PFSK-1 (cell line): ENCODE measurements at regions not wholly inside any gene's neighbourhood (a gene's known extent, or its start where the extent isn't known, plus 50 kb on each side); places are given as distances from the start of the nearest gene placed in this dataset.

Source experiments
- FOXP2 ChIP-seq: optimal IDR thresholded peaks from 2 replicates; pipeline ENCODE3; 2011; ENCODE audit warnings: borderline replicate concordance, control low read depth, inconsistent platforms; ENCODE audit not compliant: insufficient read depth; ENCODE audit errors: extremely low read length, extremely low read depth
- POLR2AphosphoS5 ChIP-seq: IDR thresholded peaks from 2 replicates; pipeline ENCODE4 v1.6.1; 2012; ENCODE audit warnings: low read depth, mild to moderate bottlenecking, control low read depth, low read length, moderate library complexity
- REST ChIP-seq, 2 experiments: IDR thresholded peaks; 2 replicates each; pipeline versions ENCODE4 v1.6.1 to v1.8.0; 2011 to 2012; ENCODE audit warnings: low read depth in 2 of 2, low read length in 2 of 2, control low read depth in 1 of 2, inconsistent platforms in 1 of 2, mild to moderate bottlenecking in 1 of 2, moderate library complexity in 1 of 2; ENCODE audit not compliant: insufficient read depth in 1 of 2
- SIN3A ChIP-seq: IDR thresholded peaks from 2 replicates; pipeline ENCODE4 v1.6.1; 2012; ENCODE audit warnings: mild to moderate bottlenecking, low read length, moderate library complexity, borderline replicate concordance; ENCODE audit not compliant: insufficient read depth
- TAF1 ChIP-seq: IDR thresholded peaks from 2 replicates; pipeline ENCODE4 v1.6.1; 2012; ENCODE audit warnings: low read length, control low read depth, borderline replicate concordance; ENCODE audit not compliant: insufficient read depth

GRCh38 chr2:147433822-147434221, 411.0 kb upstream of the ACVR2A start:
- TF ChIP-seq REST (IDR thresholded peaks at IDR 0.05; ENCODE audit: insufficient read depth in 1 of 2, low read depth in 2 of 2, low read length in 2 of 2) (no peak), TAF1 (no peak), POLR2AphosphoS5 (no peak), FOXP2 (no peak), SIN3A (no peak)

- TF ChIP-seq POLR2AphosphoS5 (no peak), FOXP2 (no peak), REST (IDR thresholded peaks at IDR 0.05; ENCODE audit: insufficient read depth in 1 of 2, low read depth in 2 of 2, low read length in 2 of 2) (no peak), SIN3A (no peak), TAF1 (no peak)
These were observed 414.4 kb upstream of the ACVR2A start for GRCh38 chr2:147430408-147430807.

GRCh38 chr2:147428120-147428747, 416.6 kb upstream of the ACVR2A start:
- TF ChIP-seq FOXP2 (no peak), REST (IDR thresholded peaks at IDR 0.05; ENCODE audit: insufficient read depth in 1 of 2, low read depth in 2 of 2, low read length in 2 of 2) (no peak), TAF1 (no peak), SIN3A (no peak), POLR2AphosphoS5 (no peak)

- no peak for TF ChIP-seq POLR2AphosphoS5
- TF ChIP-seq REST (IDR thresholded peaks at IDR 0.05; ENCODE audit: insufficient read depth in 1 of 2, low read depth in 2 of 2, low read length in 2 of 2): no peak
- TF ChIP-seq FOXP2: no peak
These were observed 419.3 kb upstream of the ACVR2A start for GRCh38 chr2:147425437-147426029.

- TF ChIP-seq TAF1: no peak
- TF ChIP-seq REST (IDR thresholded peaks at IDR 0.05; ENCODE audit: insufficient read depth in 1 of 2, low read depth in 2 of 2, low read length in 2 of 2): no peak
- TF ChIP-seq FOXP2: no peak
- no peak for TF ChIP-seq SIN3A
These were observed 420.1 kb upstream of the ACVR2A start for GRCh38 chr2:147424766-147425165.
